Nephron progenitor cell (in vitro differentiated cells): ENCODE measurements at regions not wholly inside any gene's neighbourhood (a gene's known extent, or its start where the extent isn't known, plus 50 kb on each side); places are given as distances from the start of the nearest gene placed in this dataset.

ENCODE experiments used
- DNase-seq: peaks from one replicate; pipeline ENCODE4 v3.0.0; 2021
- H3K27ac Mint-ChIP-seq: 2 replicates; pipeline ENCODE4 v1.8.0; 2021; ENCODE audit warnings: mild to moderate bottlenecking, moderate library complexity, mixed read lengths
- H3K27me3 Mint-ChIP-seq: 2 replicates; pipeline ENCODE4 v1.8.0; 2021; ENCODE audit warnings: mild to moderate bottlenecking, low read depth, mixed read lengths; ENCODE audit not compliant: poor library complexity
- H3K36me3 Mint-ChIP-seq: 2 replicates; pipeline ENCODE4 v1.8.0; 2021; ENCODE audit warnings: low read depth, mixed read lengths
- H3K4me1 Mint-ChIP-seq: 2 replicates; pipeline ENCODE4 v1.8.0; 2021; ENCODE audit warnings: mixed read lengths
- H3K4me3 Mint-ChIP-seq: 2 replicates; pipeline ENCODE4 v1.8.0; 2021; ENCODE audit warnings: mild to moderate bottlenecking, moderate library complexity, mixed read lengths
- H3K9me3 Mint-ChIP-seq: 2 replicates; pipeline ENCODE4 v1.8.0; 2021; ENCODE audit warnings: mild to moderate bottlenecking, moderate library complexity, mixed read lengths
- CTCF ChIP-seq: fragments of 200-600 bp; sonication (generic); IDR thresholded peaks from 2 replicates; pipeline ENCODE4 v1.5.0; 2021; ENCODE audit warnings: antibody characterized with exemption

- DNase-seq: no peak
- no peak overlapping the region for H3K4me3 Mint-ChIP-seq
- peaks cover 3% of the 10 kb centered on the region for H3K27me3 Mint-ChIP-seq
- TF ChIP-seq CTCF: no peak
- H3K4me1 Mint-ChIP-seq: no peaks in the 10 kb centered on the region
- H3K36me3 Mint-ChIP-seq: no peaks in the 10 kb centered on the region
- H3K27ac Mint-ChIP-seq: no peak overlapping the region
- H3K9me3 Mint-ChIP-seq: no peaks in the 10 kb centered on the region
Measured at GRCh38 chr2:182577816-182578215, 138.2 kb upstream of the DNAJC10 start.

- Mint-ChIP-seq H3K27me3 (peaks cover 3% of the 10 kb centered on the region), H3K4me3 (no peak overlapping the region), H3K36me3 (no peaks in the 10 kb centered on the region), H3K27ac (no peak overlapping the region), H3K4me1 (no peaks in the 10 kb centered on the region), H3K9me3 (no peaks in the 10 kb centered on the region)
- no peak for TF ChIP-seq CTCF
- DNase-seq: no peak
Measured at GRCh38 chr2:182581196-182581935, 134.7 kb upstream of the DNAJC10 start.

GRCh38 chr2:182584462-182584861, 131.6 kb upstream of the DNAJC10 start:
- no peak for TF ChIP-seq CTCF
- H3K9me3 Mint-ChIP-seq: no peaks in the 10 kb centered on the region
- no peaks in the 10 kb centered on the region for H3K36me3 Mint-ChIP-seq

GRCh38 chr2:182585001-182585400, 131.1 kb upstream of the DNAJC10 start:
- no peak for TF ChIP-seq CTCF
- no peaks in the 10 kb centered on the region for H3K4me1 Mint-ChIP-seq
- H3K4me3 Mint-ChIP-seq: no peak overlapping the region
- no peak overlapping the region for H3K27ac Mint-ChIP-seq
- H3K36me3 Mint-ChIP-seq: no peaks in the 10 kb centered on the region
- no peak for DNase-seq
- H3K9me3 Mint-ChIP-seq: no peaks in the 10 kb centered on the region
- H3K27me3 Mint-ChIP-seq: peaks cover 3% of the 10 kb centered on the region

More at GRCh38 chr2:182584462-182584861, 131.6 kb upstream of the DNAJC10 start:
- Mint-ChIP-seq H3K4me3 (no peak overlapping the region), H3K27me3 (peaks cover 3% of the 10 kb centered on the region), H3K27ac (no peak overlapping the region), H3K4me1 (no peaks in the 10 kb centered on the region)
- no peak for DNase-seq

GRCh38 chr2:182585430-182585829, 130.6 kb upstream of the DNAJC10 start:
- Mint-ChIP-seq H3K4me1 (no peaks in the 10 kb centered on the region), H3K27me3 (peaks cover under 1% of the 10 kb centered on the region), H3K9me3 (no peaks in the 10 kb centered on the region), H3K4me3 (no peak overlapping the region), H3K36me3 (no peaks in the 10 kb centered on the region), H3K27ac (no peak overlapping the region)
- DNase-seq: no peak
- no peak for TF ChIP-seq CTCF

GRCh38 chr2:182586426-182586825, 129.6 kb upstream of the DNAJC10 start:
- Mint-ChIP-seq H3K4me3 (no peak overlapping the region), H3K27ac (no peak overlapping the region), H3K9me3 (no peaks in the 10 kb centered on the region), H3K27me3 (no peaks in the 10 kb centered on the region), H3K36me3 (no peaks in the 10 kb centered on the region), H3K4me1 (no peaks in the 10 kb centered on the region)
- TF ChIP-seq CTCF: no peak
- DNase-seq: no peak
